Medulla oblongata (tissue), 1 donor: ENCODE measurements at regions not wholly inside any gene's neighbourhood (a gene's known extent, or its start where the extent isn't known, plus 50 kb on each side); places are given as distances from the start of the nearest gene placed in this dataset.
"Not testable (repeated sequence)": the region's sequence is repeated elsewhere in the genome, so short reads cannot be mapped to it uniquely, and the experiment has no call there.

Experiments used
- DNase-seq: peaks from one replicate; pipeline ENCODE4 v3.0.0-alpha.2; 2015; ENCODE audit errors: extremely low spot score

DNA sequence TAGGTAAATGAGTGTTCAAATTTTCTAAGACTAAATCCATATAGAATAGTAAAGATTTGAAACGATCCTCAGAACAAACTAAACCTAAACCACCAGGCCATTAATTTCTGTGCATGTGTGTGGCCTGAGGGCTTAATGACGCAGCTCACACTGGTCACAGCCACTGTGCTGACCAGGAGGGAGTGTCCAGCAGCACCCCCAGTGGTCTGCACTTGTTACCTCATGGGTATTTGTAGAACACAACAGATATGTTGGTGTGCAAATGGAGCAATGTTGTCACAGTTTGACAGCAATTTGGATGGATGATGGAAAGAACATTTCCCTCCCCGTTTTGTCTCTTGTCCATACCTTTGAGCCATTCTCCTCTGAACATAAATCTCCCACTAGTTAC, 122.4 kb upstream of the EXOC2 start:
- DNase-seq: no peak

DNA sequence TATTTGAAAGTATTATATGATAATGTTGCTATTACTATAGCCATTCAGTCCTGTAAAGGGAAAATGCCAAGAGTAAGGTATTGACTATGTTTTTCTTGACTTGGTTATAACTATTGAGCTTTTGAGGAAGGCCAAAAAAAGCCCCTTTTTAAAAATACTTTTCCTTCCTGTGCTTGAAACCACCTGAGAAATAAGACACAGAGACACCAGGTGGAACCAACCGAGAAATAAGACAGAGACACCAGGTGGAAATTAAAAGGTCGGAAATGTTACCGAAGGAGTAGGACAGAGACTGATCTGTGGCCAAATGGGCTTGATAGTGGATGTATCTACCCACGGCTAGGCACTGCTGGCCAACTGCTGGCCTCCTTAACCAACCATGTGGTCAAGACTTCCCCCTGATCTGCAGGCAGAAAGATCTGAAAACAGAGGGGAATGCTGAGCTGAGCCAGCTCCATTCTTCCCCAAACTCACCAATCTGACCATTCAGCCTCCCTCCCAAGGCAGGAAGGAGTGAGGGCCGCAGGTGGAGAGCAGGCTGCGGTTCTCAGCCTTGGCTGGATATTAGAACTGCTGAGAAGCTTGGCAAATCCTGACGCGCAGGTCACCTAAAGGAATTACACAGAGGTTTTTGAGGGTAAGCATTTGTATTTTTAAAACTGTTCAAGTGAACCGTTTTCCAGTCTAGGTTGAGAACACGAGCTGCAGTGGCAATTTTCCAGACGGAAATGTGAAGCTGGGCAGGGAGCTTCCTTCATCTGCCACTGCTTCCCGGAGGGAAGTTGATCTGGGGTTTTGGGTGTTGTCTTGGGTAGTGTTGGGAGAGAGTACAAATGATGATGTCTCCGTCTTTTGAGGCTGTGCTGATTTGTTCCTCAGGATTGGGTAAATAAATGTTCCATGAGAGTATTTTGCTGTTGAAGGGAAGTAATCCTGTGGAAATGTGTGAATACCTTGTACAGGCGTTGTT, 121.7 kb upstream of the EXOC2 start:
- DNase-seq: no peak

DNA sequence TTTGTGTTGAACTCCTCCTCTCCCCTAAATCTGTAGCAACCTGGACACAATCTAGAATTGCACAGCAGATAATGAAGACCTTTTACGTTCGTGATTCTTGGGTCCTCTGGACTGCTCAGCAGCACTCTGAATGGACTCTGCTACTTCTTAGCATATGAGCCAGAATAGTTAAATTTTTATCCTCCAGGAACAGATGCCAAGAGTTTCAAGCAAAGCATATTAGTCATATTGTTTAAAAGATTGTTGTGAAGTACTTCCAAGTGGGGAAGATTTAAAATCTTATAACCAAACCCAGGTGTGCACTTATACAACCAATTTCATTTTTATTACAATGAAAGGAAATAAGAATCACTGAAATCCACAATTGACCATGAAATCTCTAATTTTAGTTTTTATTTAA, 118.9 kb upstream of the EXOC2 start:
- no peak for DNase-seq

DNA sequence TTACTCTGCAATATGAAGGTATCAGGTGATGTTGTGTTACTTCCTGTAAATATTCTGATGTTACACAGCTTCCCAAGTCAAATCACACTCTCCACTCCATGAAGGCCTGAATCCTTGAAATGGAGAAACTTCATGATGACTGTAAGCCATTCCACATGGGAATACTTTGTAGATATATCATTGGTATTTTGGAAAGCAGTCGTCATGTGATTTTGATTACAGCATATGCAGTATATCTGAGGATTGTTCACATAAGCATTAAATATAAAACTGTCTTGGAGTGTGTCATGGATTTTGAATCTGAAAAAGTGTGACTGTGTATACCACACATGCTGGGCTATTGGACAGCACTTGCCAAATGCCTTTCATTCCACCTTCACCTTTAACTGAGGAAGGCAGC, 118.3 kb upstream of the EXOC2 start:
- no peak for DNase-seq

DNA sequence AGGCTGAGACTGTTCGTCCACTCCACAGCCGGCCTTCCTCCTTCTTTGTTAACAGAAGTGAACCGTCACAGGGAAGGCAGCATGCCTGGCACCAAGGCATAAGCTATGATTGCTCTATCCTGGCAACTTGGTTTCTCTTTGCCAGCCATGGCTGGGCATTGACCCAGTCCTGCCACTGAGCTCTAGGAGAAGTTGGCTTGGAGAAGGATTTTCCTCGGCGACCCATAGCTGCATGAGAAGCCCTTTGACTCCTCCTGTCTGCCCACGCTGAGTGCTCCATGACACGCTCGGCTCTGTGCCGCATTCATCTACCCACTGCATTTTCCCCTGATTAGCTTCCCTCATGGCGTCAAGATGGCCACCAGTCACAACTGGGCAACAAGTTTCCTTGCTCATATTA, 111.8 kb upstream of the EXOC2 start:
- DNase-seq: peak; percentile 49

DNA sequence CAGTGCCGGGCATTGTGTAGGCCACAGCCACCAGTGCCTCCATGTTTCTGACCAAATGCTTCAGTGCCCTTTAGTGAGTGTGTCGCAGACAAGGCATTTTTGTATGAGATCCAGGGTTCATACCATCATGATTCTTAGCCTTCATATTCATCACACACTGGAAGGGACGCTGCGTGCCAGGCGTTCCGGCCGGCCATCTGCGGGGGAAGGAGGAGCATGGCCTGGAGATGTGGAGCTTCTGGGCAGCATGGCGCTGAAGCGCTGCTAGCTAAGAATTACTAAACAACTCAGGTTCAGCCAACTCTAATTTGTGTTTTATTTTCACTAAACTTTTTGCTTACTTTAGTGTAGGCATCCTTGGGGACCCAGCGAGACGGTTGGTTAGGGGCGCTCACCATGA, 111.4 kb upstream of the EXOC2 start:
- no peak for DNase-seq

DNA sequence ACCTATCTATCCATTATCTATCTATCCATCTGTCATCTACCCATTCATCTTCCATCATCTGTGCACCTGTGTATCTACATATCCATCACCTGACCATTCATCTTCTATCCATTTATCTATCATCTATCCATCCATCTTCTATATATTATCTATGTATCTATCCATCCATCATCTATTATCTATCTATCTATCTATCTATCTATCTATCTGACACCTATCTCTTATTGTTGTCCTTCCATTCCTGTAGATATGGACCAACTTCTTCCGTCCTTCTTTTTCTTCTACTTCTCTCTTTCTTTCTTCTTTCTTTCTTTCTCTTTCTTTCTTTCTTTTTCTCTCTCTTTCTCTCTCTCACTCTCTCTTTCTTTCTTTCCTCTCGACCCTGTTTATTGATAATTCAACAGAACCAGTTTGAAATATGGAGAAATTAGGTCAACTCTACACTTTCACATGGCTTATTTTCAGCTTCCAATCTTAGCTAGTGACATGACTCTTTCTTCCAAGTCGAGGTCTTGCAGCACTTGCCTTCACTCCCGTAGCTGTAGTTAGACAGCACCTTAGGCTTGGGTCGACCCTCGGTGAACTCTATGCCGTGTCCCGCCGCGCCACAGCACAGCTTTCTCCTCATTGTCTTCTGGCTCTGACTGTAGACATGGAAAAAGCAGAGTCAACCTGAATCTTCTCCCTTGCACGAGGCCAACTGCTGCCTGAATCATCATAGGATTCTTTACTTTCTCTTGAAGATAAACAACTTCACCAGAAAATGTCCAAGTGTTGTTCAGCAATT, 110.4 kb upstream of the EXOC2 start:
- DNase-seq: no peak

DNA sequence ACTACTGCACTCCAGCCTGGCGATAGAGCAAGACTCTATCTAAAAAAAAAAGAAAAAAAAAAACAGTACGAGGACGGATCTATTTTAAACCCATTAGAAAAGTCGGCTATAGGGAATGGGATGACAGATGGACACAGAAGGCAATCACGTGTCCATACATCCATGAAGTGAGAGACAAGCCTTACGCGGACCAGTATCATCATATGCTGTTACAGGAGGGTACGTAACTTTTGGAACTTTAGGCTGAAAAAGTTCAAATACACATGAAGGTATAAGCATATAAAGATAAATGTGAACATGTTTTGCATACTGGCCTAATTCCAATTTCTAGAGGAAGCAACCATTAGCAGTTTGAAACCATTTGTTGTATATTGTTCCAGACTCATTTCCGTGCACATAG, 109.8 kb upstream of the EXOC2 start:
- DNase-seq: no peak

GRCh38 chr6:802223-802622, 109.3 kb upstream of the EXOC2 start:
- DNase-seq: not testable (repeated sequence)

- no peak for DNase-seq
These were observed 106.8 kb upstream of the EXOC2 start for GRCh38 chr6:799769-800168.

GRCh38 chr6:797479-798077, 104.6 kb upstream of the EXOC2 start:
- DNase-seq: peak; percentile 69

DNA sequence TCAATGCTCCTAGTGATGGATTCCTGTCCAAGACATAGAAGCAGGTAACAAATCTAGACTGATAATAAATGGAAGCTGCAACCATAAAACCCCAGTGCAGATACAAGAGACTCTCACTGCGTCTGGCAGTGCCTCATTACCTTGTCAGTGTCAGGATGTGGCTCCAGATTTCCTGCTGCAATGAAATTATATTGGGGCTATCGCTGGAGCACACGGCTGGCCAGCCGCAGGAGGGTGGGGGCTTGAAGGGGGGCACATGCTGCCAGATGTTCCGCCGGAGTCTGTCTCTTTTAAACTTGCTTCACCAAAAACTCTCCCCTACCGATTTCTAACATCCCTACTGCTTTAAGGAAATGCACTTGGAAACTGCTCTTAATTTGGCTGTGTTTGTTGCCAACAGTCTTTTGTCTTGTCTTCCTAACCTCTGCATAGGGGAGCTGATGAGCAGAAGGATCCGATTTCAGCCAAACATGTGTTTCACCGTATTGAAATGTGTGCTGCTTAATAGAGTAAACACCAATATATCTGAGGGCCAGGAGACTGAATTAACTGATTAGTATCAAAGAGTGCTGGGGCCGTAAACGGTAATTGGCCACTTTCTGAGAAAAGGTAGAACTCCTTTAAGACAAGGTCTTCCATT, 102.2 kb upstream of the EXOC2 start:
- no peak for DNase-seq

DNA sequence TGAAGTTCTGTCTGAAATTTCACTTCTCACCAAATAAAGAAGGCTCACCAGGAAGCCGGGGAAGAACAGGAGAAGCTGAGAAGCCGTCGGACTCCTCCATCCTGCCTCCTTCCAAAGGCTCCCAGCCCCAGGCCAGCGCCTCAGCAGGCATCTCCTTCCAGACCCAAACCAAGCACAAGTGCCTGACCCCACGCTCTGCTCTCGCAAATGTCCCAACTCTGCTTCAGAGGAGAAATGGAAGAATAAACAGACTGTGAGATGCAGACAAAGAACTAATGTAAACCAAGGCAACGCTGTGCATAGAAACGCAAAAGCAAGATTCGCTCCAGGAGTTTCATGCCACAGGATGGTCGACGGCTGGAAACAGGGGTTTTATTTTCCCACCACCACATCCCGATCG, 100.3 kb upstream of the EXOC2 start:
- no peak for DNase-seq

GRCh38 chr6:792662-793061, 99.7 kb upstream of the EXOC2 start:
- no peak for DNase-seq

- DNase-seq: no peak
These were observed 95.1 kb upstream of the EXOC2 start for GRCh38 chr6:788058-788457.

- DNase-seq: no peak
These were observed 94.2 kb upstream of the EXOC2 start for GRCh38 chr6:786946-787763.

- DNase-seq: no peak
These were observed 91.2 kb upstream of the EXOC2 start for GRCh38 chr6:783966-784735.

DNA sequence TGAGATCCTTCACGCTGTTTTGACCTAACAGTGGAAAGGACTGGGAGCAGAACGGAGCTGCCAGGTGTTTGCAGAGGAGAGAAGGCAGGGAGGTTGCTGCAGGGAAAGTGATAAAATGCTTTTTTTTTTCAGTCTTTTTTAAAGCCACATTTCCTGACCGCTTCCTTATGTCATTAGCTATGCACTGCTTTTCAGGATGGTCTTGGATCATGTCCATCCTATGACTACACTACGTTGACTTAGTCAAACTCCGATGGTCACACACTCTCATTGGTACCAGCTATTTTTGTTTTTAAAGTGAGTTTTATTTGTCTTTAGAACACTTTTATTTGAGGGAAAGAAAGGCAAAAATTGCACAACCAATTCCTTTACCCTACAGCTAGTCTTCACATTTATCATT, 89.2 kb upstream of the EXOC2 start:
- no peak for DNase-seq

- DNase-seq: no peak
These were observed 88.5 kb upstream of the EXOC2 start for GRCh38 chr6:781350-781961.

DNA sequence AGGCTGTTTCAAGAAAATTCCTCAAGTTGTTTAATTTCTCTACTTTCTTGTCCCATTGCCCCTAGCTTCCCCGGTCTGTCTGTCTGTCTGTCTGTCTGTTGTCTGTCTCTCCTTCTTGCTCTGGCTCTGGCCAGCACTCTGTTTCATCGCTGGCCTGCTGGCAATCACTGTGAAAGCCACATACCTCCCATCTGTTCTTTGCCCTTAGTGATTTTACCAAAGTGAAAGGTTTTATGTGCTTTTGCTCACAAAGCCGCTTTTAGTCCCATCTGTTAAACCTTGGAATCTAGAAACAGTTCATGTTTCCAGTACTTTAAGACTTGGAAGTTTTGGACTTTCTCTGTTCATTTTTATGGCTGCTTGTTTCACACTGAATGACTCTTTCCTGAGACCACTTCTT, 87.8 kb upstream of the EXOC2 start:
- DNase-seq: no peak
